GM19238 (cell line): ENCODE measurements at regions not wholly inside any gene's neighbourhood (a gene's known extent, or its start where the extent isn't known, plus 50 kb on each side); places are given as distances from the start of the nearest gene placed in this dataset.

ENCODE experiments used
- DNase-seq: peaks from one replicate; pipeline ENCODE4 v3.0.0; 2011; ENCODE audit warnings: low spot score; ENCODE audit not compliant: insufficient read length

- DNase-seq, result no peak
These were observed 256.3 kb upstream of the KLF14 start for GRCh38 chr7:130990178-130990832.

- no peak for DNase-seq
These were observed 259.8 kb upstream of the KLF14 start for GRCh38 chr7:130993671-130994365.

GRCh38 chr7:130994378-130995115, 260.5 kb upstream of the KLF14 start:
- DNase-seq, result no peak

GRCh38 chr7:130995252-130996081, 261.5 kb upstream of the KLF14 start:
- DNase-seq, result no peak

GRCh38 chr7:130996205-130996832, 262.3 kb upstream of the KLF14 start:
- no peak for DNase-seq

- no peak for DNase-seq
These were observed 262.8 kb upstream of the KLF14 start for GRCh38 chr7:130996833-130997231.

GRCh38 chr7:130998993-130999602, 265.1 kb upstream of the KLF14 start:
- no peak for DNase-seq

GRCh38 chr7:130999926-131000325, 265.9 kb upstream of the KLF14 start:
- no peak for DNase-seq

- no peak for DNase-seq
These were observed 266.4 kb upstream of the KLF14 start for GRCh38 chr7:131000389-131000788.

- DNase-seq, result no peak
These were observed 266.9 kb upstream of the KLF14 start for GRCh38 chr7:131000873-131001272.

GRCh38 chr7:131002600-131002999, 268.6 kb upstream of the KLF14 start:
- no peak for DNase-seq

GRCh38 chr7:131003634-131004033, 269.6 kb upstream of the KLF14 start:
- DNase-seq, result no peak

GRCh38 chr7:131004371-131004770, 270.4 kb upstream of the KLF14 start:
- no peak for DNase-seq

- DNase-seq, result no peak
These were observed 273.7 kb upstream of the KLF14 start for GRCh38 chr7:131007439-131008330.

- DNase-seq, result no peak
These were observed 275.1 kb upstream of the KLF14 start for GRCh38 chr7:131008840-131009711.

- no peak for DNase-seq
These were observed 276.2 kb upstream of the KLF14 start for GRCh38 chr7:131010029-131010716.

- DNase-seq, result no peak
These were observed 276.9 kb upstream of the KLF14 start for GRCh38 chr7:131010717-131011431.

- DNase-seq, result no peak
These were observed 277.4 kb upstream of the KLF14 start for GRCh38 chr7:131011432-131011742.
